ENCODE measurements at regions not wholly inside any gene's neighbourhood (a gene's known extent, or its start where the extent isn't known, plus 50 kb on each side); places are given as distances from the start of the nearest gene placed in this dataset.

DNA sequence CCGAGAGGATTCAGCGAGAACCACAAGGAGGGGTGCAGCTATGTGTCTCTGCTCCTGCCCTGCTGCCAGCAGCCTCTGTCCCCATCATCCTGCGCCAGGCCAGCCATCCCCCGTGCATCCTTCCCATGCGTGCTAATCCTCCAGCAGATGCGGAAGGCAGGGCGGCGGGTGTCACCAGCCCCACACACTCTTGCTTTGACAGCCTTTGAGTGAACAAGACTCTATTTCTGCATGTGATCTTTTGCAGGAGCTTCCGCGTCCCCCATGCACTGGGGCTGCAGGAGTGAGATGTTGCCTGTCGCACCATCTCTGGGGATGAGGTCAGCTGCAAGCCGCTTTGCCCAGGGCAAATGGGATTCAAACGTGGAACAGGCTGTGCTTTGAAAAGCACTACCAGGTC, 58.0 kb upstream of the OLFM1 start:
- POLR2A ChIA-PET, result no interaction called here
- H3K4me1 ChIP-seq (ENCODE audit: control insufficient read depth, insufficient read depth, low read length), result no peaks in the 10 kb centered on the region
- no peaks in the 10 kb centered on the region for H3K9me3 ChIP-seq (ENCODE audit: control insufficient read depth, insufficient read depth, low read depth, low read length)
- no peak overlapping the region for H3K27ac ChIP-seq (ENCODE audit: extremely low read depth, low read depth, low read length)
- H3K36me3 ChIP-seq (ENCODE audit: control insufficient read depth in 2 of 2, insufficient read depth in 1 of 2, low read length in 2 of 2), result no peaks in the 10 kb centered on the region
- peak; percentile 47 for TF ChIP-seq SCRT2 (tag by site-specific recombination; IDR thresholded peaks at IDR 0.05)
- no peak for TF ChIP-seq ZSCAN30 (tag by site-specific recombination; IDR thresholded peaks at IDR 0.05)
- TF ChIP-seq ZNF239 (tag by site-specific recombination; IDR thresholded peaks at IDR 0.05), result no peak
- H3K4me3 ChIP-seq (ENCODE audit: low read depth, low read length), result no peak overlapping the region
- CTCF ChIA-PET, result interaction anchor here (1.4 kb wide), 1 partner anchor 251 kb away, joined by 4 read pairs; no protein-coding TSS in a partner anchor

GRCh38 chr9:135029871-135030565, 57.5 kb upstream of the OLFM1 start:
- Histone ChIP-seq H3K9me3 (ENCODE audit: control insufficient read depth, insufficient read depth, low read depth, low read length) (no peaks in the 10 kb centered on the region), H3K36me3 (ENCODE audit: control insufficient read depth in 2 of 2, insufficient read depth in 1 of 2, low read length in 2 of 2) (no peaks in the 10 kb centered on the region), H3K4me3 (ENCODE audit: low read depth, low read length) (no peak overlapping the region), H3K4me1 (ENCODE audit: control insufficient read depth, insufficient read depth, low read length) (no peaks in the 10 kb centered on the region), H3K27ac (ENCODE audit: extremely low read depth, low read depth, low read length) (no peak overlapping the region)
- ChIA-PET CTCF (interaction anchor here (1.4 kb wide), 1 partner anchor 252 kb away, joined by 4 read pairs; no protein-coding TSS in a partner anchor), POLR2A (no interaction called here)
- TF ChIP-seq HOXA7 (CRISPR knock-in tag; IDR thresholded peaks at IDR 0.05; ENCODE audit: borderline replicate concordance) (no peak), ZNF768 (tag by site-specific recombination; IDR thresholded peaks at IDR 0.05) (no peak), KLF1 (tag by site-specific recombination; IDR thresholded peaks at IDR 0.05) (no peak), ZNF558 (tag by site-specific recombination; IDR thresholded peaks at IDR 0.05) (no peak), ZNF26 (tag by site-specific recombination; IDR thresholded peaks at IDR 0.05) (no peak), ZNF629 (tag by site-specific recombination; IDR thresholded peaks at IDR 0.05) (no peak), GLIS2 (tag by site-specific recombination; IDR thresholded peaks at IDR 0.05) (no peak), YY1 (tag by site-specific recombination; IDR thresholded peaks at IDR 0.05) (no peak), ZEB2 (tag by site-specific recombination; IDR thresholded peaks at IDR 0.05) (no peak), ZNF473 (tag by site-specific recombination; IDR thresholded peaks at IDR 0.05) (no peak), ZSCAN16 (tag by site-specific recombination; IDR thresholded peaks at IDR 0.05) (no peak), ZNF704 (tag by site-specific recombination; IDR thresholded peaks at IDR 0.05) (no peak), BCL11A (tag by site-specific recombination; IDR thresholded peaks at IDR 0.05; ENCODE audit: low read depth) (no peak), ZNF600 (tag by site-specific recombination; IDR thresholded peaks at IDR 0.05) (no peak), ZIC2 (tag by site-specific recombination; IDR thresholded peaks at IDR 0.05) (no peak)
- TF ChIP-seq, protein P1, sequence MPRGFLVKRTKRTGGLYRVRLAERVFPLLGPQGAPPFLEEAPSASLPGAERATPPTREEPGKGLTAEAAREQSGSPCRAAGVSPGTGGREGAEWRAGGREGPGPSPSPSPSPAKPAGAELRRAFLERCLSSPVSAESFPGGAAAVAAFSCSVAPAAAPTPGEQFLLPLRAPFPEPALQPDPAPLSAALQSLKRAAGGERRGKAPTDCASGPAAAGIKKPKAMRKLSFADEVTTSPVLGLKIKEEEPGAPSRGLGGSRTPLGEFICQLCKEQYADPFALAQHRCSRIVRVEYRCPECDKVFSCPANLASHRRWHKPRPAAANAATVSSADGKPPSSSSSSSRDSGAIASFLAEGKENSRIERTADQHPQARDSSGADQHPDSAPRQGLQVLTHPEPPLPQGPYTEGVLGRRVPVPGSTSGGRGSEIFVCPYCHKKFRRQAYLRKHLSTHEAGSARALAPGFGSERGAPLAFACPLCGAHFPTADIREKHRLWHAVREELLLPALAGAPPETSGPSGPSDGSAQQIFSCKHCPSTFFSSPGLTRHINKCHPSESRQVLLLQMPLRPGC (tag by site-specific recombination; IDR thresholded peaks at IDR 0.05), result no peak

All from HEK293 (cell line).